A673 (cell line): ENCODE measurements at regions not wholly inside any gene's neighbourhood (a gene's known extent, or its start where the extent isn't known, plus 50 kb on each side); places are given as distances from the start of the nearest gene placed in this dataset.

ENCODE experiments used
- CTCF ChIP-seq: fragments of 300-800, 200-600 bp; sonication (generic); conservative IDR thresholded peaks from 2 replicates; pipeline ENCODE4 v1.5.1; 2017; ENCODE audit warnings: low read depth, mild to moderate bottlenecking, antibody characterized with exemption, low read length, moderate library complexity, mixed read lengths
- EZH2 ChIP-seq: fragments of 200-600 bp; sonication (generic); IDR thresholded peaks from 2 replicates; pipeline ENCODE4 v1.6.1; 2017; ENCODE audit warnings: borderline replicate concordance, low read depth, mild to moderate bottlenecking, mixed read lengths, antibody characterized with exemption, low read length; ENCODE audit not compliant: poor library complexity, severe bottlenecking

DNA sequence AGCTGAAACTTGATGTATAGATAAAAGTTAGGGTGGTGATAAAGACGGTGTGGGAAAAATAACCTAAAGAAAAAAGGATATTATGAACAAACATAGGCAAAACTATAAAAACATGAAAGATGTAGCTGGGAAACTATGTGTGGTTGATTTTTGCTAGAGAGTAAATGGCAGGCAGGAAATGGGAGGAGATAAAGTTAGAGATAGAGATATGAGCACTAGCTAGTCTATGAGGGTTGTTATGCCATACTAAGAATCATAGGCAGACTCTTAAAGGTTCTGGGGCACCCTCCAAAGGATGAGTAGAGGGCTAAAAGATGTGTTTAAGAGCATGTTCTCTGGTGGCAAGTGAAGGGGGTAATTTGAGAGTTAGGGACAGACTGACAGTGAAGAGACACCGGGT is 1109.2 kb downstream of the GATA3 start:
- TF ChIP-seq CTCF (no peak), EZH2 (no peak)
